Endothelial cell of umbilical vein (primary cell): ENCODE measurements at regions not wholly inside any gene's neighbourhood (a gene's known extent, or its start where the extent isn't known, plus 50 kb on each side); places are given as distances from the start of the nearest gene placed in this dataset.

ENCODE experiments used
- BruUV-seq: library from RNA; stranded (reverse); fragments of 400-500 nt; replicated peaks from 2 replicates; lab custom pipeline; 2021; lab: Mats Ljungman, UMichigan
- CTCF ChIA-PET: fragments of 300-600, 350-600 bp; sonication (Branson Sonifier 250); formaldehyde crosslinking; loops from one replicate; lab custom pipeline; 2021; ENCODE audit warnings: antibody characterized with exemption, inconsistent platforms; lab: Charles Lee
- POLR2A ChIA-PET: fragments of 300-600, 350-600 bp; sonication (Branson Sonifier 250); formaldehyde crosslinking; loops from one replicate; lab custom pipeline; 2021; ENCODE audit warnings: antibody characterized with exemption, inconsistent platforms; lab: Charles Lee
- DNase-seq: peaks from one replicate; pipeline ENCODE4 v3.0.0-alpha.2; 2011; ENCODE audit warnings: low read depth, low spot score
- FAIRE-seq: peaks from 2 replicates; lab custom pipeline; 2011; peaks lifted over from hg19 to GRCh38; lab: Jason Lieb, UNC
- H2AFZ ChIP-seq: 2 replicates; pipeline ENCODE4 v1.6.0; 2012; ENCODE audit warnings: low read depth, low read length, control low read depth, inconsistent platforms
- H3K27ac ChIP-seq: 2 replicates; pipeline ENCODE4 v1.5.1; 2011; ENCODE audit warnings: low read depth, mild to moderate bottlenecking, control low read depth, low read length, moderate library complexity; ENCODE audit not compliant: insufficient read depth
- H3K27me3 ChIP-seq, 2 experiments: 2 replicates each; pipeline versions ENCODE4 v1.6.0 to v1.6.1; 2011; ENCODE audit warnings: low read length in 2 of 2, mixed read lengths in 1 of 2; ENCODE audit not compliant: control insufficient read depth in 2 of 2, insufficient read depth in 2 of 2
- H3K36me3 ChIP-seq, 2 experiments: 2 replicates in 1 of 2; 3 replicates in 1 of 2; pipeline ENCODE4 v1.5.1; 2011; ENCODE audit warnings: low read length in 2 of 2, mild to moderate bottlenecking in 1 of 2, moderate library complexity in 1 of 2; ENCODE audit not compliant: control insufficient read depth in 2 of 2, insufficient read depth in 2 of 2; ENCODE audit errors: extremely low read depth in 1 of 2
- H3K4me1 ChIP-seq: 3 replicates; pipeline ENCODE4 v1.5.1; 2011; ENCODE audit warnings: mild to moderate bottlenecking, low read length; ENCODE audit not compliant: control insufficient read depth, insufficient read depth; ENCODE audit errors: extremely low read depth
- H3K4me2 ChIP-seq: 2 replicates; pipeline ENCODE4 v1.6.1; 2011; ENCODE audit warnings: low read length, control low read depth, mixed read lengths; ENCODE audit not compliant: insufficient read depth
- H3K4me3 ChIP-seq, 3 experiments: fragments of 200-600 bp in 1 of 3; sonication (generic), shearing (Covaris generic) in 1 of 3; replicated peaks in 1 of 3; 2 replicates each; pipeline ENCODE4 v1.5.1; 2011 to 2016; ENCODE audit warnings: control low read depth in 3 of 3, low read length in 3 of 3, mild to moderate bottlenecking in 2 of 3, inconsistent platforms in 1 of 3, low read depth in 1 of 3, moderate library complexity in 1 of 3; ENCODE audit not compliant: insufficient read depth in 1 of 3
- H3K79me2 ChIP-seq: 2 replicates; pipeline ENCODE4 v1.6.0; 2012; ENCODE audit warnings: low read length, inconsistent platforms; ENCODE audit not compliant: control insufficient read depth, insufficient read depth
- H3K9ac ChIP-seq: replicated peaks from 2 replicates; pipeline ENCODE3; 2011; ENCODE audit warnings: low read length, control low read depth; ENCODE audit not compliant: insufficient read depth; ENCODE audit errors: extremely low read depth
- H3K9me1 ChIP-seq: replicated peaks from 3 replicates; pipeline ENCODE4 v1.6.0; 2011; ENCODE audit warnings: mild to moderate bottlenecking, low read length; ENCODE audit not compliant: control insufficient read depth, insufficient read depth; ENCODE audit errors: extremely low read depth
- H3K9me3 ChIP-seq: replicated peaks from 2 replicates; pipeline ENCODE4 v1.5.1; 2012; ENCODE audit warnings: low read length, inconsistent platforms; ENCODE audit not compliant: control insufficient read depth, insufficient read depth
- H4K20me1 ChIP-seq: replicated peaks from 2 replicates; pipeline ENCODE3; 2011; ENCODE audit warnings: mild to moderate bottlenecking, low read length; ENCODE audit not compliant: control insufficient read depth, insufficient read depth; ENCODE audit errors: extremely low read depth
- EZH2 ChIP-seq: IDR thresholded peaks from 2 replicates; pipeline ENCODE4 v1.6.1; 2012; ENCODE audit warnings: borderline replicate concordance, low read depth, mild to moderate bottlenecking, moderate library complexity, low read length, inconsistent platforms; ENCODE audit not compliant: severe bottlenecking
- FOS ChIP-seq: IDR thresholded peaks from 2 replicates; pipeline ENCODE4 v1.6.1; 2011; ENCODE audit warnings: mild to moderate bottlenecking, low read length, moderate library complexity, borderline replicate concordance; ENCODE audit not compliant: insufficient read depth
- GATA2 ChIP-seq: IDR thresholded peaks from 2 replicates; pipeline ENCODE4 v1.7.0; 2011; ENCODE audit warnings: low read depth, mild to moderate bottlenecking, moderate library complexity, mixed read lengths, low read length; ENCODE audit not compliant: insufficient read length, insufficient read depth
- MYC ChIP-seq: IDR thresholded peaks from one replicate; pipeline ENCODE4 v1.6.1; 2011; ENCODE audit warnings: mild to moderate bottlenecking, low read depth, low read length
- POLR2A ChIP-seq: IDR thresholded peaks from 2 replicates; pipeline ENCODE4 v1.6.1; 2012; ENCODE audit warnings: low read depth, mild to moderate bottlenecking, control low read depth, low read length
- POLR2AphosphoS5 ChIP-seq: IDR thresholded peaks from 2 replicates; pipeline ENCODE4 v1.6.1; 2012; ENCODE audit warnings: low read depth, mild to moderate bottlenecking, control low read depth, low read length, moderate library complexity; ENCODE audit not compliant: insufficient read depth
- dilution Hi-C: fragments of 300-500 bp; cut with MboI; formaldehyde crosslinking; loops from one replicate; pipeline ENCODE4 v1.15.0; 2019; ENCODE audit warnings: low sequenced_read_pairs; ENCODE audit not compliant: extremely low pct_ligation_motif_present
- intact Hi-C: fragments of 100-400 bp; cut with micrococcal nuclease; formaldehyde crosslinking; loops from one replicate; pipeline ENCODE4 v1.10.0; 2022
- TF ChIP-seq, protein P1 (sequence below), 2 donors: IDR thresholded peaks; 1 replicate in 1 of 2; 2 replicates in 1 of 2; pipeline ENCODE4 v1.5.1; 2011; ENCODE audit warnings: low read length in 2 of 2, mild to moderate bottlenecking in 2 of 2, moderate library complexity in 2 of 2, control low read depth in 1 of 2, inconsistent platforms in 1 of 2, low read depth in 1 of 2; ENCODE audit not compliant: insufficient read depth in 1 of 2; ENCODE audit errors: extremely low read depth in 1 of 2

DNA sequence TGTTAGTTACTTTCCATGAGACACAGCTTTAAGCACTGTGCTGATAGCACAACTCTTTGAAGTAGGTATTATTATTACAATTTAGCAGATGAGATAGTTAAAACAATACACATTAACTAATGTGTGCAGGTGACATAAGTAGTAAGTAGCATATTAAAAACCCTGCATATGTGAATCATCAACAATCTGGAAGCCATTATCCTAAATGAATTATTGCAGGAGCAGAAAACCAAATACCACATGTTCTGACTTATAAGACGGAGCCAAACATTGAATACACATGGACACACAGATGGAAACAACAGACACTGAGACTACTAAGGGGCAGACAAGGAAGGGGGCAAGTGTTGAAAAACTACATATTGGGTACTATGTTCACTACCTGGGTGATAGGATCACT, 300.3 kb upstream of the GULP1 start:
- no peak overlapping the region for H3K27ac ChIP-seq
- intact Hi-C loops, result no loop called here
- no peak overlapping the region for H3K4me2 ChIP-seq
- H3K9ac ChIP-seq, result no peak overlapping the region
- no TSS peak for BruUV-seq
- TF ChIP-seq POLR2A, result no peak
- no peak for TF ChIP-seq GATA2
- TF ChIP-seq, protein P1, sequence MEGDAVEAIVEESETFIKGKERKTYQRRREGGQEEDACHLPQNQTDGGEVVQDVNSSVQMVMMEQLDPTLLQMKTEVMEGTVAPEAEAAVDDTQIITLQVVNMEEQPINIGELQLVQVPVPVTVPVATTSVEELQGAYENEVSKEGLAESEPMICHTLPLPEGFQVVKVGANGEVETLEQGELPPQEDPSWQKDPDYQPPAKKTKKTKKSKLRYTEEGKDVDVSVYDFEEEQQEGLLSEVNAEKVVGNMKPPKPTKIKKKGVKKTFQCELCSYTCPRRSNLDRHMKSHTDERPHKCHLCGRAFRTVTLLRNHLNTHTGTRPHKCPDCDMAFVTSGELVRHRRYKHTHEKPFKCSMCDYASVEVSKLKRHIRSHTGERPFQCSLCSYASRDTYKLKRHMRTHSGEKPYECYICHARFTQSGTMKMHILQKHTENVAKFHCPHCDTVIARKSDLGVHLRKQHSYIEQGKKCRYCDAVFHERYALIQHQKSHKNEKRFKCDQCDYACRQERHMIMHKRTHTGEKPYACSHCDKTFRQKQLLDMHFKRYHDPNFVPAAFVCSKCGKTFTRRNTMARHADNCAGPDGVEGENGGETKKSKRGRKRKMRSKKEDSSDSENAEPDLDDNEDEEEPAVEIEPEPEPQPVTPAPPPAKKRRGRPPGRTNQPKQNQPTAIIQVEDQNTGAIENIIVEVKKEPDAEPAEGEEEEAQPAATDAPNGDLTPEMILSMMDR (IDR thresholded peaks at IDR 0.05; ENCODE audit: extremely low read depth in 1 of 2, insufficient read depth in 1 of 2, low read depth in 1 of 2, low read length in 2 of 2), result no peak
- no peak for TF ChIP-seq FOS
- no peak for TF ChIP-seq EZH2
- no peak for TF ChIP-seq POLR2AphosphoS5
- no peak for TF ChIP-seq MYC
- no peaks in the 10 kb centered on the region for H3K36me3 ChIP-seq
- POLR2A ChIA-PET, result no interaction called here
- no peaks in the 10 kb centered on the region for H3K9me1 ChIP-seq
- H3K79me2 ChIP-seq, result no peaks in the 10 kb centered on the region
- DNase-seq (no peak), FAIRE-seq (no peak)
- no peaks in the 10 kb centered on the region for H3K9me3 ChIP-seq
- CTCF ChIA-PET, result no interaction called here
- dilution Hi-C loops, result no loop called here
- H2AFZ ChIP-seq, result no peak overlapping the region
- no peaks in the 10 kb centered on the region for H3K27me3 ChIP-seq
- no peaks in the 10 kb centered on the region for H4K20me1 ChIP-seq
- peaks cover 5% of the 10 kb centered on the region for H3K4me1 ChIP-seq
- H3K4me3 ChIP-seq, result no peak overlapping the region
